Esophagus muscularis mucosa (tissue), 4 donors: ENCODE measurements at regions not wholly inside any gene's neighbourhood (a gene's known extent, or its start where the extent isn't known, plus 50 kb on each side); places are given as distances from the start of the nearest gene placed in this dataset.

Experiments used
- DNase-seq: peaks from one replicate; pipeline ENCODE4 v3.0.0-alpha.2; 2017; ENCODE audit errors: extremely low spot score
- H3K27ac ChIP-seq, 4 donors: fragments of 200-600 bp; sonication (generic); replicated peaks in 1 of 4; 1 replicate in 3 of 4; 2 replicates in 1 of 4; pipeline ENCODE4 v1.5.1; 2016 to 2019; ENCODE audit warnings: mild to moderate bottlenecking in 1 of 4
- H3K27me3 ChIP-seq, 4 donors: fragments of 200-600 bp; sonication (generic); one replicate each; pipeline versions ENCODE4 v1.5.1 to v1.6.0; 2016 to 2019
- H3K36me3 ChIP-seq, 4 donors: fragments of 200-600 bp; sonication (generic); one replicate each; pipeline ENCODE4 v1.5.1; 2016 to 2019
- H3K4me1 ChIP-seq, 4 donors: fragments of 200-600 bp; sonication (generic); one replicate each; pipeline ENCODE4 v1.5.1; 2016 to 2019
- H3K4me3 ChIP-seq, 4 donors: fragments of 200-600 bp; sonication (generic); 1 replicate in 2 of 4; 2 replicates in 2 of 4; pipeline ENCODE4 v1.5.1; 2016 to 2019; ENCODE audit warnings: mild to moderate bottlenecking in 4 of 4, moderate library complexity in 1 of 4
- H3K9me3 ChIP-seq, 4 donors: fragments of 200-600 bp; sonication (generic); 1 replicate in 3 of 4; 2 replicates in 1 of 4; pipeline ENCODE4 v1.5.1; 2016 to 2019
- EP300 ChIP-seq: sonication (generic); formaldehyde crosslinking; IDR thresholded peaks from one replicate; pipeline ENCODE4 v1.6.1; 2017; ENCODE audit warnings: antibody characterized with exemption
- POLR2A ChIP-seq: fragments of 450-650 bp; IDR thresholded peaks from one replicate; pipeline ENCODE4 v1.6.1; 2017; ENCODE audit warnings: antibody characterized with exemption, moderate library complexity, mild to moderate bottlenecking, low read depth
- POLR2AphosphoS5 ChIP-seq, 2 donors: sonication (generic); formaldehyde crosslinking; IDR thresholded peaks; one replicate each; pipeline ENCODE4 v1.6.1; 2017; ENCODE audit warnings: antibody characterized with exemption in 2 of 2
- WGBS: methylation state at CpG from one replicate; pipeline ENCODE4 v1.1.5; 2018; 5-methylcytosine and 5-hydroxymethylcytosine counted together
- intact Hi-C: fragments of 100-400 bp; cut with DNase I; formaldehyde crosslinking; loops from one replicate; pipeline ENCODE4 v1.15.1; 2023
- TF ChIP-seq, protein P1 (sequence below), 3 experiments: fragments of 200-600 bp in 2 of 3; fragments of 450-650 bp in 1 of 3; sonication (generic) in 2 of 3; IDR thresholded peaks; one replicate each; pipeline ENCODE4 v1.5.1; 2017 to 2019; ENCODE audit warnings: antibody characterized with exemption in 3 of 3, mild to moderate bottlenecking in 2 of 3, moderate library complexity in 1 of 3

DNA sequence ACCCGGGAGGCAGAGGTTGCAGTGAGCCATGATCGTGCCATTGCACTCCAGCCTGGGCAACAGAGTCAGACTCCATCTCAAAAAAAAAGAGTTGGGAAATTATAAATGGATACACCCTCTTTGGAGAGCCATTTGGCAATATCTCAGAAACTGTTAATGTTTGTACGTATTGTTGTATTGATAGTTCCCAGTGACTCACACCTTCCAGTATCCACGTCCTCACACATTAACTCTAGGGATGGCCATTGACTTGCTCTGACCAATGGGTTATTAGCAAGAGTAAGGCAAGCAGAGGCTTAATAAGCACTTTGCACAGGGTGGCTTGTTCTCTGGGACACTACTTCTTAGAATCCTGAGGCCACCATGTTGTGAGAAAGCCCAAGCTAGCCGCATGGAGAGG, 107.6 kb upstream of the LHX1 start:
- no peak for DNase-seq
- H3K27me3 ChIP-seq, result peaks cover 0 to 45% (median 0%) of the 10 kb centered on the region in 4 donors
- H3K36me3 ChIP-seq, result no peaks in the 10 kb centered on the region
- H3K4me3 ChIP-seq, result no peak overlapping the region
- 73% methylated on average over 5 of the region's 5 CpGs for WGBS
- H3K27ac ChIP-seq, result no peak overlapping the region
- TF ChIP-seq, protein P1, sequence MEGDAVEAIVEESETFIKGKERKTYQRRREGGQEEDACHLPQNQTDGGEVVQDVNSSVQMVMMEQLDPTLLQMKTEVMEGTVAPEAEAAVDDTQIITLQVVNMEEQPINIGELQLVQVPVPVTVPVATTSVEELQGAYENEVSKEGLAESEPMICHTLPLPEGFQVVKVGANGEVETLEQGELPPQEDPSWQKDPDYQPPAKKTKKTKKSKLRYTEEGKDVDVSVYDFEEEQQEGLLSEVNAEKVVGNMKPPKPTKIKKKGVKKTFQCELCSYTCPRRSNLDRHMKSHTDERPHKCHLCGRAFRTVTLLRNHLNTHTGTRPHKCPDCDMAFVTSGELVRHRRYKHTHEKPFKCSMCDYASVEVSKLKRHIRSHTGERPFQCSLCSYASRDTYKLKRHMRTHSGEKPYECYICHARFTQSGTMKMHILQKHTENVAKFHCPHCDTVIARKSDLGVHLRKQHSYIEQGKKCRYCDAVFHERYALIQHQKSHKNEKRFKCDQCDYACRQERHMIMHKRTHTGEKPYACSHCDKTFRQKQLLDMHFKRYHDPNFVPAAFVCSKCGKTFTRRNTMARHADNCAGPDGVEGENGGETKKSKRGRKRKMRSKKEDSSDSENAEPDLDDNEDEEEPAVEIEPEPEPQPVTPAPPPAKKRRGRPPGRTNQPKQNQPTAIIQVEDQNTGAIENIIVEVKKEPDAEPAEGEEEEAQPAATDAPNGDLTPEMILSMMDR (IDR thresholded peaks at IDR 0.05), result no peak
- TF ChIP-seq POLR2AphosphoS5 (IDR thresholded peaks at IDR 0.05), result no peak
- TF ChIP-seq EP300, result no peak
- no peak for TF ChIP-seq POLR2A
- intact Hi-C loops, result no loop called here
- no peaks in the 10 kb centered on the region for H3K4me1 ChIP-seq
- no peaks in the 10 kb centered on the region for H3K9me3 ChIP-seq

DNA sequence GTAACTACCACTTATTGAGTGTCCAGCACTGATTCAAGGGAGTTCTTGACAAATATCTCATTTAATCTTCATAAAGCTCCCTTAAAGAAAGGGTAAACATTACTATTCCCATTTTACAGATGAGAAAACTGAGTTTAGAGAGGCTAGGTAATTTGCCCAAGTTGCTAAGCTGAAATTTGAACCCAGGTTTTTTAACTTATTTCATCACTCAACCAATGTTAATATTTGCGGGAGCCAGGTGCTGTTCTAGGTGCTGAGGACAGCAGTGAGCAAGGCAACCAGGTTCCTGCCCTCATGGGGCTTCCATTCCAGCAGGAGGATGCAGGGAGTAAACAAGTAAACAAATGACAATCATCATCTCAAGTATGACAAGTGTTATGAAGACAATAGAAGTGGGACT, 104.0 kb upstream of the LHX1 start:
- intact Hi-C loops, result no loop called here

DNA sequence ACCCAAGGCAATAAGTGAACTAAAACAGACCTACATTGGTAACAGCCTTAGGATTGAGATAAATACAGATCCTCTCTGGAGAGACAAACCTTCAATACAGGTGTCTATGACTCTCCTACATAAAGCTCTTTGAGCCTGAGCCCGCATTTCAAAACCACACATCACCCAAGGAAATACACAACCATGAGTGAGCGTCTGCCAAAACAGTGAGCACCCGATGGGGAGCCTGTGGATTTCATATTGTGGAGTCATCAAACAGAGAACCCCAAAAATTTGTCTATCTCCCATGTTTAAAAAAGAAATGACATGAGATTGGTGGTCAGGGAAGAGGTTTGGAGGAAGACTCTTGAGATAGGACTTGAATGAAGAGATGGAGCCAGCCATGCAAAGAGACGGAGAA, 102.2 kb upstream of the LHX1 start:
- Histone ChIP-seq H3K36me3 (no peaks in the 10 kb centered on the region), H3K4me3 (no peak overlapping the region), H3K27ac (no peak overlapping the region), H3K27me3 (peaks cover 0 to 15% (median 0%) of the 10 kb centered on the region in 4 donors), H3K9me3 (no peaks in the 10 kb centered on the region), H3K4me1 (no peaks in the 10 kb centered on the region)
- intact Hi-C loops, result no loop called here
- DNase-seq, result no peak
- TF ChIP-seq EP300 (no peak), POLR2A (no peak), POLR2AphosphoS5 (IDR thresholded peaks at IDR 0.05) (no peak)
- TF ChIP-seq, protein P1 (IDR thresholded peaks at IDR 0.05), result no peak
- 71% methylated on average over 4 of the region's 4 CpGs for WGBS

More for the DNA sequence above, 104.0 kb upstream of the LHX1 start:
- Histone ChIP-seq H3K9me3 (no peaks in the 10 kb centered on the region), H3K27ac (no peak overlapping the region), H3K4me3 (no peak overlapping the region), H3K27me3 (peaks cover 0 to 18% (median 0%) of the 10 kb centered on the region in 4 donors), H3K36me3 (no peaks in the 10 kb centered on the region), H3K4me1 (no peaks in the 10 kb centered on the region)
- DNase-seq, result no peak
- 100% methylated on average over 1 of the region's 1 CpG for WGBS
- TF ChIP-seq POLR2AphosphoS5 (IDR thresholded peaks at IDR 0.05), result no peak
- TF ChIP-seq EP300, result no peak
- TF ChIP-seq, protein P1 (IDR thresholded peaks at IDR 0.05), result no peak
- TF ChIP-seq POLR2A, result no peak

- DNase-seq, result no peak
- H3K4me3 ChIP-seq, result no peak overlapping the region
- no peak for TF ChIP-seq POLR2AphosphoS5 (IDR thresholded peaks at IDR 0.05)
- TF ChIP-seq POLR2A, result no peak
- TF ChIP-seq EP300, result no peak
- TF ChIP-seq, protein P1 (IDR thresholded peaks at IDR 0.05), result no peak
- intact Hi-C loops, result no loop called here
- no peaks in the 10 kb centered on the region for H3K4me1 ChIP-seq
- 61% methylated on average over 14 of the region's 14 CpGs for WGBS
- peaks cover 0 to 10% (median 2%) of the 10 kb centered on the region in 4 donors for H3K9me3 ChIP-seq
- H3K36me3 ChIP-seq, result no peaks in the 10 kb centered on the region
- peaks cover 0 to 37% (median 4%) of the 10 kb centered on the region in 4 donors for H3K27me3 ChIP-seq
- no peak overlapping the region for H3K27ac ChIP-seq
These were observed 99.9 kb upstream of the LHX1 start for GRCh38 chr17:36837195-36837938.

GRCh38 chr17:36837939-36838272, 99.4 kb upstream of the LHX1 start:
- no peak for DNase-seq
- intact Hi-C loops, result no loop called here
- H3K36me3 ChIP-seq, result no peaks in the 10 kb centered on the region
- WGBS, result 71% methylated on average over 3 of the region's 3 CpGs
- H3K4me3 ChIP-seq, result no peak overlapping the region
- no peaks in the 10 kb centered on the region for H3K4me1 ChIP-seq
- H3K27ac ChIP-seq, result no peak overlapping the region
- H3K27me3 ChIP-seq, result peaks cover 0 to 40% (median 4%) of the 10 kb centered on the region in 4 donors
- peaks cover 0 to 10% (median 2%) of the 10 kb centered on the region in 4 donors for H3K9me3 ChIP-seq
- TF ChIP-seq POLR2AphosphoS5 (IDR thresholded peaks at IDR 0.05), result no peak
- TF ChIP-seq EP300, result no peak
- TF ChIP-seq, protein P1 (IDR thresholded peaks at IDR 0.05), result no peak
